ENCODE measurements at regions not wholly inside any gene's neighbourhood (a gene's known extent, or its start where the extent isn't known, plus 50 kb on each side); places are given as distances from the start of the nearest gene placed in this dataset.
"Not testable (repeated sequence)": the region's sequence is repeated elsewhere in the genome, so short reads cannot be mapped to it uniquely, and the experiment has no call there.

DNA sequence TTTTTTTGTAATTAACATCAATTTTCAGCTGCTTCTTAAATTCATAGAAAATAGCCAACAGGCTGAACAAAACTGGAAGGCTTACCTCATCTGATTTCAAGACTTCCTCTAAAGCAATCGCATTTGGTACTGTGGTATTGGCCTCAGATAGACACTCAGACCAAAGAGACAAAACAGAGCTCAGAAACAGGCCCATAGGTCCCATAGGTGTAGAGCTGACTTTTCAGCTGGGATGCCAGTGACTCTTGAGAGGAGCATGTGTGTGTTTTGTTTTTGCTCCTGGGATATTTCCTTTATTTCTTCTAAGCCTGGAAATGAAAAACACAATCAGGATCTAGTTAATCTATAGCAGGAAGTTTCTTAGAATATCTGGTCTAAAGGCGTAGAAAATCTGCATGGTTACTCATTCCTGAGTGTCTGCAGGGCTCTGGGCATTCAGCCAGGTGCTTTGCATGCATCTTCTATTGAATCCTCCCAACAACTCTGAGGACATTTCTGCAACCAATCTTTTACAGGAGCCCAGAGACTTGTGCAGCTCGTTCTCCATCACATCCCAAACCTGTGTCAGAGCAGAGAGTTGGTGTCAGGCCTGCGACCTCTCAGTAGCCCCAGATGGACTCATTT lies 190.8 kb downstream of the RTP5 start:
- ChIA-PET POLR2A (no interaction called here), CTCF (no interaction called here)

GRCh38 chr2:242061930-242062329 lies 192.4 kb downstream of the RTP5 start:
- DNase-seq (ENCODE audit: extremely low spot score); CTCF ChIA-PET; POLR2A ChIA-PET: not testable (repeated sequence)

More for the DNA sequence above, 190.8 kb downstream of the RTP5 start:
- no peak for TF ChIP-seq FOXK2 (IDR thresholded peaks at IDR 0.05)
- no peak for DNase-seq (ENCODE audit: extremely low spot score)

GRCh38 chr2:242063436-242063835 lies 193.9 kb downstream of the RTP5 start:
- TF ChIP-seq TARDBP (IDR thresholded peaks at IDR 0.05) (no peak), ARNT (IDR thresholded peaks at IDR 0.05) (no peak), HDGF (IDR thresholded peaks at IDR 0.05; ENCODE audit: borderline replicate concordance) (no peak), SUZ12 (IDR thresholded peaks at IDR 0.05) (no peak), L3MBTL2 (conservative IDR thresholded peaks at IDR 0.05) (no peak), FOXK2 (IDR thresholded peaks at IDR 0.05) (no peak), FOXA1 (IDR thresholded peaks at IDR 0.05) (no peak)
- DNase-seq (ENCODE audit: extremely low spot score), result no peak
- CTCF ChIA-PET, result no interaction called here
- POLR2A ChIA-PET, result no interaction called here

- TF ChIP-seq ELF4 (IDR thresholded peaks at IDR 0.05), result no peak
- TF ChIP-seq TARDBP (IDR thresholded peaks at IDR 0.05), result no peak
- TF ChIP-seq CTBP1 (IDR thresholded peaks at IDR 0.05; ENCODE audit: borderline replicate concordance), result no peak
- no peak for TF ChIP-seq FOXM1 (IDR thresholded peaks at IDR 0.05; ENCODE audit: borderline replicate concordance)
- TF ChIP-seq ZNF384 (IDR thresholded peaks at IDR 0.05), result no peak
- no peak for TF ChIP-seq BHLHE40 (IDR thresholded peaks at IDR 0.05; ENCODE audit: borderline replicate concordance)
- TF ChIP-seq LEF1 (IDR thresholded peaks at IDR 0.05; ENCODE audit: borderline replicate concordance), result no peak
- no peak for TF ChIP-seq FOXA1 (IDR thresholded peaks at IDR 0.05)
- TF ChIP-seq SP1 (IDR thresholded peaks at IDR 0.05), result no peak
- TF ChIP-seq ARNT (IDR thresholded peaks at IDR 0.05), result no peak
- TF ChIP-seq NFRKB (IDR thresholded peaks at IDR 0.05), result no peak
- no peak for TF ChIP-seq HDGF (IDR thresholded peaks at IDR 0.05; ENCODE audit: borderline replicate concordance)
- no peak for TF ChIP-seq SUZ12 (IDR thresholded peaks at IDR 0.05)
- no peak for TF ChIP-seq FOXK2 (IDR thresholded peaks at IDR 0.05)
- no peak for TF ChIP-seq L3MBTL2 (conservative IDR thresholded peaks at IDR 0.05)
- TF ChIP-seq PKNOX1 (IDR thresholded peaks at IDR 0.05), result no peak
- ChIA-PET CTCF (no interaction called here), POLR2A (no interaction called here)
- no peak for DNase-seq (ENCODE audit: extremely low spot score)
These were observed 194.3 kb downstream of the RTP5 start for GRCh38 chr2:242063850-242064249.

DNA sequence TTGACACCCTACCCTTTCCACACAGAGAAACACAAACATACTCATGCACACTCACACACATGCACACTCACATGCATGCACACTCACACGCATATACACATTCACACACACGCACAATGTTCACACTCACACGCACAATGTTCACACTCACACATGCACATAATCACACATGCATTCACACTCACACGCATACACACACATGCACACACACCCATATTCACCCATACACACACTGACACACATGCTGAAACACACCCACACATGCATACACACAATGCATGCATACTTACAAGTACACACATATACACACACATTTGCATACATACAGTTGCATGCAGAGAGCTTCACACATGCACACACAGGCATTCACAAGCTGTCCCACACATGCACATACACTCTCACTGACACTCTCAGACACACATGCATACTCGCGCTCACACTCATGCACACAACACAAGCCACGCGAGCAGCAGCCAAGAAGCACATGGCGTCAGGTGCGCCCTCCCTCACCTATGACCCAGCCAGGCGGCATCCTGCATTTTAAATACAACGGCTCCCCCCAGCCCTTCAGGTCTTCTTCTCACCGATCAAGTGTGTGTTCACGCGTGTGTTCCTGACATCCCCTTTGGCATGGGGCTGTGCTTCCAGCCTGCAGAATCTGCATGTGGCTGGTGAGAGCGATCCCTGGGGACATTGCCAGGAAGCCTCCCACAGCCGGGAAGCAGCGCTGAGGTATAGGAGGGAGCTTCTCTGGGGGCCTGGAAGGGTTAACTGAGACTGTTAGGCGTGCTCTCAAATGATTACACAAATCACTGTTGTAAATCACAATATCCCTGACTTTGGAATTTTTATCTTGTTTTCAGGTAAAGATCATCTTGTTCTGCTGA lies 195.1 kb downstream of the RTP5 start:
- POLR2A ChIA-PET, result no interaction called here
- TF ChIP-seq FOXM1 (IDR thresholded peaks at IDR 0.05; ENCODE audit: borderline replicate concordance) (no peak), PKNOX1 (IDR thresholded peaks at IDR 0.05) (no peak), L3MBTL2 (conservative IDR thresholded peaks at IDR 0.05) (no peak), LEF1 (IDR thresholded peaks at IDR 0.05; ENCODE audit: borderline replicate concordance) (no peak), SP1 (IDR thresholded peaks at IDR 0.05) (no peak), ZNF384 (IDR thresholded peaks at IDR 0.05) (no peak), FOXK2 (IDR thresholded peaks at IDR 0.05) (no peak), SUZ12 (IDR thresholded peaks at IDR 0.05) (no peak), FOXA1 (IDR thresholded peaks at IDR 0.05) (no peak), ARNT (IDR thresholded peaks at IDR 0.05) (no peak), CTBP1 (IDR thresholded peaks at IDR 0.05; ENCODE audit: borderline replicate concordance) (no peak), HDGF (IDR thresholded peaks at IDR 0.05; ENCODE audit: borderline replicate concordance) (no peak), BHLHE40 (IDR thresholded peaks at IDR 0.05; ENCODE audit: borderline replicate concordance) (no peak)
- CTCF ChIA-PET, result no interaction called here
- no peak for DNase-seq (ENCODE audit: extremely low spot score)

DNA sequence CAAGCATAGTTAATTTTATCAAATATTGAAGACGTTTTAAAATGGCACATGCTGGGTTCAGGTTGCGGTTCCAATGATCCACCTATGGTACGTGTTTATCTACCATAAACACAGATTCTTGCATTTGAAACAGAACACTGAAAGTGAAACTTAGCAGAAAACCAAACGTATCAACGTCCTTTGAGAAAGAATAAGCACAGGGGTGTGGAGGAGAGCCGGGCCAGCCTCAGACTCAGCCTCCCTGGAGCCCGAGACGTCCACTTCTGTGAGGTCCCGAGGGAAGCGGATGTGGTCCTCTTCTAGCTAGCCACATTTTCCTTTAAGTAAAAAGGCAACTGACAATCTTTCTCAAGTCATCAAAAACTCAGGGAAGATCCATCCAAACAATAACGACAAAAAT lies 195.9 kb downstream of the RTP5 start:
- DNase-seq (ENCODE audit: extremely low spot score), result no peak
- TF ChIP-seq ZNF384 (IDR thresholded peaks at IDR 0.05) (no peak), CTBP1 (IDR thresholded peaks at IDR 0.05; ENCODE audit: borderline replicate concordance) (no peak)
- POLR2A ChIA-PET, result no interaction called here
- CTCF ChIA-PET, result no interaction called here

DNA sequence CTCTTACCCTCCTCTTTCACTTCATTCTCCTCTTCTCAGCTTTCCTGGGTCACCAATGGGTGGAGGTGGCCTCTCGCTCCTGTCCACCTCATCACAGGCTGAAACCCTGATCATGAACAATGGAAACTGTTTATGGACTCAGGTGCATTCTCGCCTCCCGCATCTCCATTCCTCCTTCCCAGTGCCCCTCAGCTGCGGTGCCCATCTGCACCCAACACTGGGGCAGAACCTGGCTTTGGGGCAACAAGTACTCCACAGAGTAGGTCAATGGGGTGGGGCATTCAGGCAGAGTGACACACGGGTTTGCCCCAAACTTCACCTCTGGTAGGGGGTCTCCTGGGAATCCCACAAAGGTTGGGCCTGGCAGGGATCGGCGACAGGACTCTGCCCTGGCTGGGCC lies 199.5 kb downstream of the RTP5 start:
- ChIA-PET CTCF (no interaction called here), POLR2A (no interaction called here)
- no peak for DNase-seq (ENCODE audit: extremely low spot score)
- TF ChIP-seq SP1 (IDR thresholded peaks at IDR 0.05) (no peak), L3MBTL2 (conservative IDR thresholded peaks at IDR 0.05) (no peak), PKNOX1 (IDR thresholded peaks at IDR 0.05) (no peak), ELF4 (IDR thresholded peaks at IDR 0.05) (no peak), LEF1 (IDR thresholded peaks at IDR 0.05; ENCODE audit: borderline replicate concordance) (no peak), NFRKB (IDR thresholded peaks at IDR 0.05) (no peak), CTBP1 (IDR thresholded peaks at IDR 0.05; ENCODE audit: borderline replicate concordance) (no peak), ARNT (IDR thresholded peaks at IDR 0.05) (no peak), FOXA1 (IDR thresholded peaks at IDR 0.05) (no peak), SUZ12 (IDR thresholded peaks at IDR 0.05) (no peak)

GRCh38 chr2:242069938-242070395 lies 200.4 kb downstream of the RTP5 start:
- CTCF ChIA-PET; POLR2A ChIA-PET; DNase-seq (ENCODE audit: extremely low spot score): not testable (repeated sequence)

- CTCF ChIA-PET, POLR2A ChIA-PET: not testable (repeated sequence)
These were observed 201.2 kb downstream of the RTP5 start for GRCh38 chr2:242070726-242071125.

DNA sequence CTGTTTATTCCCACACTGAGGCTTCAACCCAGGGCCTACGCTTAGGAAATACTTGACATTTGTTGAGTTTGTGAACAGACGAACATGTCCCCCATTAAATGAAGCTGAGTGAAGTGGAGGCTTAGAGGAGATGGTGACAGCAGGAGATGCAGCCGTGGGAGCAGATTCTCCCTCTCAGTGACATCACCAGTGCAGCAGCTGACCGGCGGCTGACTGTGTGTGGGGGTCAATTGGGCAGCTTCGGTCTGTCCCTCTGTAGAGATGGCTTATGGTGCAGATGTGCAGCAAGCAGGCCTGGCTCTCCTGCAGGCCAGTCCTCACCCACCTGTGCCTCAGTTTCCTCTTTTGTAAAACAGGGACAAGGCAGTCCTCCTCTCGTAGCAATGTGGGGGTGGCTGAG lies 201.8 kb downstream of the RTP5 start:
- DNase-seq (ENCODE audit: extremely low spot score); CTCF ChIA-PET; POLR2A ChIA-PET: not testable (repeated sequence)

More at GRCh38 chr2:242070726-242071125, 201.2 kb downstream of the RTP5 start:
- not testable (repeated sequence) for DNase-seq (ENCODE audit: extremely low spot score)

GRCh38 chr2:242071936-242072335 lies 202.4 kb downstream of the RTP5 start:
- not testable (repeated sequence) for DNase-seq (ENCODE audit: extremely low spot score)

More at GRCh38 chr2:242071936-242072335, 202.4 kb downstream of the RTP5 start:
- POLR2A ChIA-PET, CTCF ChIA-PET: not testable (repeated sequence)

Measured in HEK293T (cell line).